HEK293T (cell line): ENCODE measurements at regions not wholly inside any gene's neighbourhood (a gene's known extent, or its start where the extent isn't known, plus 50 kb on each side); places are given as distances from the start of the nearest gene placed in this dataset.

Experiments
- CTCF ChIA-PET: fragments of 350-600 bp; formaldehyde crosslinking; extraction: SDS; loops from one replicate; lab custom pipeline; 2021; ENCODE audit warnings: antibody characterized with exemption, inconsistent platforms; lab: Yijun Ruan, JAX
- POLR2A ChIA-PET: fragments of 350-600 bp; formaldehyde crosslinking; extraction: SDS; loops from one replicate; lab custom pipeline; 2020; ENCODE audit warnings: antibody characterized with exemption, inconsistent platforms; lab: Yijun Ruan, JAX
- DNase-seq: peaks from one replicate; pipeline ENCODE4 v3.0.0; 2012; ENCODE audit warnings: mixed read lengths; ENCODE audit errors: extremely low spot score
- ARNT ChIP-seq: fragments of 450-650 bp; IDR thresholded peaks from 2 replicates; pipeline ENCODE4 v1.6.1; 2017; ENCODE audit warnings: mild to moderate bottlenecking
- BHLHE40 ChIP-seq: fragments of 450-650 bp; IDR thresholded peaks from 2 replicates; pipeline ENCODE4 v1.6.1; 2016; ENCODE audit warnings: mild to moderate bottlenecking, moderate library complexity, borderline replicate concordance
- CTBP1 ChIP-seq: fragments of 450-650 bp; IDR thresholded peaks from 2 replicates; pipeline ENCODE4 v1.6.1; 2016; ENCODE audit warnings: borderline replicate concordance
- ELF4 ChIP-seq: fragments of 450-650 bp; IDR thresholded peaks from 2 replicates; pipeline ENCODE4 v1.6.1; 2017; ENCODE audit warnings: antibody characterized with exemption
- FOXA1 ChIP-seq: fragments of 450-650 bp; IDR thresholded peaks from 2 replicates; pipeline ENCODE4 v1.6.1; 2016; ENCODE audit warnings: mild to moderate bottlenecking
- FOXK2 ChIP-seq: fragments of 450-650 bp; IDR thresholded peaks from 2 replicates; pipeline ENCODE4 v1.6.1; 2016; ENCODE audit warnings: mild to moderate bottlenecking
- FOXM1 ChIP-seq: fragments of 450-650 bp; IDR thresholded peaks from 2 replicates; pipeline ENCODE4 v1.6.1; 2017; ENCODE audit warnings: mild to moderate bottlenecking, borderline replicate concordance
- HDGF ChIP-seq: fragments of 450-650 bp; IDR thresholded peaks from 2 replicates; pipeline ENCODE4 v1.6.1; 2017; ENCODE audit warnings: antibody characterized with exemption, borderline replicate concordance
- L3MBTL2 ChIP-seq: fragments of 450-650 bp; conservative IDR thresholded peaks from 2 replicates; pipeline ENCODE4 v1.6.1; 2016; ENCODE audit warnings: mild to moderate bottlenecking
- LEF1 ChIP-seq: fragments of 450-650 bp; IDR thresholded peaks from 2 replicates; pipeline ENCODE4 v1.6.1; 2017; ENCODE audit warnings: mild to moderate bottlenecking, borderline replicate concordance
- NFRKB ChIP-seq: fragments of 450-650 bp; IDR thresholded peaks from 2 replicates; pipeline ENCODE4 v1.6.1; 2016; ENCODE audit warnings: mild to moderate bottlenecking, moderate library complexity
- SP1 ChIP-seq: fragments of 450-650 bp; IDR thresholded peaks from 2 replicates; pipeline ENCODE4 v1.6.1; 2017
- SUZ12 ChIP-seq: fragments of 450-650 bp; IDR thresholded peaks from 2 replicates; pipeline ENCODE4 v1.6.1; 2016; ENCODE audit warnings: mild to moderate bottlenecking
- TARDBP ChIP-seq: fragments of 450-650 bp; IDR thresholded peaks from 2 replicates; pipeline ENCODE4 v1.6.1; 2016
- ZNF384 ChIP-seq: fragments of 450-650 bp; IDR thresholded peaks from 2 replicates; pipeline ENCODE4 v1.6.1; 2016
- TF ChIP-seq, protein P1 (sequence below): fragments of 450-650 bp; IDR thresholded peaks from 2 replicates; pipeline ENCODE4 v1.6.1; 2016

DNA sequence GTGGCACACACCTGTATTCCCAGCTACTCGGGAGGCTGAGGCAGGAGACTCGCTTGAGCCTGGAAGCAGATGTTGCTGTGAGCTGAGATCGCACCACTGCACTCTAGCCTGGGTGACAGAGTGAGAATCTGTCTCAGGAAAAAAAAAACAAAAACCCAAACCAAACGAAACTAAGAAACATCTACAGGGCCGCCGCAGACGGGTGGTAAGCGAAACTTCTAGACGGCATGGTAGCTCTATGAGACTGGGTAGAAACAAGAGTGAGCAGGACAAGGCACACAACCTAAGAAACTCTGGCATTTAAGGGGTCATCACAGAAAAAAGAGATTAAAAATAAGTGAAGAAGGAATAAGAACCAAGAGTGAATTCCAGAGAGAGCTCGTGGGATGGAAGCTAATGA is 454.8 kb upstream of the KLF4 start:
- DNase-seq, result no peak
- ChIA-PET POLR2A (no interaction called here), CTCF (no interaction called here)
- TF ChIP-seq BHLHE40 (no peak), ELF4 (no peak), TARDBP (no peak), HDGF (no peak), SP1 (no peak), L3MBTL2 (no peak), FOXM1 (no peak), NFRKB (no peak), ZNF384 (no peak)

DNA sequence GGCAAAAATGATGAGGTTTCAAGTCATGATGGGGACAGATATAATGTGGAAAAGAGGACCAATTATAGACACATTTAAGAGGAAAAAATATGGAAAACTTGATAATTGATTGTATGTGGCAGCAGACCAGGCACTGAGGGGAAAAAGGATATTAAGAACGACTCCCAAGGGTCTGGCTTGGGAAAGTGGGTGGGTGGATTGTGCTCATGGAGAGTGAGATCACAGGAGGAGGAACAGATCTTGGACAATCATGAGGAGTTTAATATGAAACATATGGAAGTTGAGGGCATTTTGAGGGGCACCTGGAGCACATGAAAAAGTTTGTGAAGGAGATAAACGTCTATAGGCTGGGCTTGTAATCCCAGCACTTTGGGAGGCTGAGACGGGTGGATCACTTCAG is 454.3 kb upstream of the KLF4 start:
- no peak for DNase-seq
- ChIA-PET POLR2A (no interaction called here), CTCF (no interaction called here)
- TF ChIP-seq CTBP1, result no peak
- TF ChIP-seq BHLHE40, result no peak
- TF ChIP-seq SP1, result no peak
- no peak for TF ChIP-seq FOXK2
- TF ChIP-seq ARNT, result no peak
- TF ChIP-seq SUZ12, result no peak
- TF ChIP-seq L3MBTL2, result no peak
- no peak for TF ChIP-seq LEF1
- TF ChIP-seq ELF4, result no peak
- no peak for TF ChIP-seq ZNF384
- no peak for TF ChIP-seq HDGF
- no peak for TF ChIP-seq TARDBP
- TF ChIP-seq FOXM1, result no peak
- TF ChIP-seq NFRKB, result no peak

GRCh38 chr9:107942856-107943255 is 453.3 kb upstream of the KLF4 start:
- ChIA-PET CTCF (no interaction called here), POLR2A (no interaction called here)
- no peak for DNase-seq
- no peak for TF ChIP-seq ZNF384
- no peak for TF ChIP-seq NFRKB
- no peak for TF ChIP-seq BHLHE40
- no peak for TF ChIP-seq LEF1

DNA sequence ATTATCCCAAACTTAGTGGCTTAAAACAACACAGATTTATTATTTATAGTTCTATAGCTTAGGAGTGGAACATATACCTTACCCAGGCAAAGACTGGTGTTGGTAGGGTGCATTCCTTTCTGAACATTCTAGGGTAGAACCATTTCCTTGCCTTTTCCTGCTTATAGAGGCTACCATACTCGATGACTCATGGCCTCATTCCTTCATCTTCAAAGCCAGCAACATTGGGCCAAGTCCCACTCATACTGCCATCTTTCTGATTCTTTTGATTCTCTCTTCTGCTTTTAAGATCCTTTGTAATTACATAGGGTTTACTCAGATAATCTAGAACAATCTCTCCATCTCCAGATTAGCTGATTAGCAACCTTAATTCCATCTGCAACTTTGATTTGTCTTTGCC is 452.7 kb upstream of the KLF4 start:
- CTCF ChIA-PET, result no interaction called here
- no peak for DNase-seq

GRCh38 chr9:107940616-107941595 is 451.3 kb upstream of the KLF4 start:
- POLR2A ChIA-PET, result no interaction called here
- CTCF ChIA-PET, result no interaction called here
- no peak for DNase-seq
- TF ChIP-seq BHLHE40 (no peak), ELF4 (no peak), L3MBTL2 (no peak), HDGF (no peak), CTBP1 (no peak), FOXK2 (no peak), FOXA1 (no peak), SP1 (no peak), FOXM1 (no peak), LEF1 (no peak), TARDBP (no peak), NFRKB (no peak), SUZ12 (no peak), ARNT (no peak), ZNF384 (no peak)
- TF ChIP-seq, protein P1, sequence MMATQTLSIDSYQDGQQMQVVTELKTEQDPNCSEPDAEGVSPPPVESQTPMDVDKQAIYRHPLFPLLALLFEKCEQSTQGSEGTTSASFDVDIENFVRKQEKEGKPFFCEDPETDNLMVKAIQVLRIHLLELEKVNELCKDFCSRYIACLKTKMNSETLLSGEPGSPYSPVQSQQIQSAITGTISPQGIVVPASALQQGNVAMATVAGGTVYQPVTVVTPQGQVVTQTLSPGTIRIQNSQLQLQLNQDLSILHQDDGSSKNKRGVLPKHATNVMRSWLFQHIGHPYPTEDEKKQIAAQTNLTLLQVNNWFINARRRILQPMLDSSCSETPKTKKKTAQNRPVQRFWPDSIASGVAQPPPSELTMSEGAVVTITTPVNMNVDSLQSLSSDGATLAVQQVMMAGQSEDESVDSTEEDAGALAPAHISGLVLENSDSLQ, result no peak

More for the DNA sequence above, 452.7 kb upstream of the KLF4 start:
- POLR2A ChIA-PET, result no interaction called here
- no peak for TF ChIP-seq FOXA1
- no peak for TF ChIP-seq L3MBTL2
- TF ChIP-seq FOXM1, result no peak
- no peak for TF ChIP-seq SP1
- no peak for TF ChIP-seq SUZ12
- TF ChIP-seq ELF4, result no peak
- no peak for TF ChIP-seq NFRKB
- TF ChIP-seq CTBP1, result no peak
- no peak for TF ChIP-seq BHLHE40
- no peak for TF ChIP-seq ARNT
- TF ChIP-seq FOXK2, result no peak
- TF ChIP-seq, protein P1, result no peak
- TF ChIP-seq LEF1, result no peak

- ChIA-PET POLR2A (no interaction called here), CTCF (no interaction called here)
- DNase-seq, result no peak
- TF ChIP-seq TARDBP (no peak), SUZ12 (no peak), FOXK2 (no peak), ARNT (no peak), FOXA1 (no peak), ELF4 (no peak), ZNF384 (no peak), FOXM1 (no peak), SP1 (no peak)
- TF ChIP-seq, protein P1, result no peak
Measured at GRCh38 chr9:107938801-107939386, 449.3 kb upstream of the KLF4 start.
